Pons (tissue), 1 donor: ENCODE measurements at regions not wholly inside any gene's neighbourhood (a gene's known extent, or its start where the extent isn't known, plus 50 kb on each side); places are given as distances from the start of the nearest gene placed in this dataset.

Experiments used
- DNase-seq: peaks from one replicate; pipeline ENCODE4 v3.0.0-alpha.2; 2016; ENCODE audit warnings: low spot score

GRCh38 chr21:26784974-26785373, 60.2 kb downstream of the ADAMTS1 start:
- DNase-seq: no peak

GRCh38 chr21:26783466-26784195, 61.6 kb downstream of the ADAMTS1 start:
- no peak for DNase-seq

- DNase-seq: no peak
Observed at GRCh38 chr21:26782747-26783146, 62.5 kb downstream of the ADAMTS1 start.

GRCh38 chr21:26782331-26782730, 62.9 kb downstream of the ADAMTS1 start:
- DNase-seq: no peak

GRCh38 chr21:26781331-26781730, 63.9 kb downstream of the ADAMTS1 start:
- no peak for DNase-seq

GRCh38 chr21:26777166-26777565, 68.0 kb downstream of the ADAMTS1 start:
- DNase-seq: no peak

GRCh38 chr21:26776310-26777021, 68.7 kb downstream of the ADAMTS1 start:
- no peak for DNase-seq

- no peak for DNase-seq
Observed at GRCh38 chr21:26773058-26773457, 72.2 kb downstream of the ADAMTS1 start.

- DNase-seq: peak; percentile 74
Observed at GRCh38 chr21:26769613-26770188, 75.5 kb downstream of the ADAMTS1 start.

GRCh38 chr21:26766826-26767325, 78.3 kb downstream of the ADAMTS1 start:
- no peak for DNase-seq

GRCh38 chr21:26761174-26761915, 83.9 kb downstream of the ADAMTS1 start:
- DNase-seq: no peak

GRCh38 chr21:26759731-26760130, 85.5 kb downstream of the ADAMTS1 start:
- DNase-seq: no peak

- no peak for DNase-seq
Observed at GRCh38 chr21:26758083-26758880, 86.9 kb downstream of the ADAMTS1 start.

- DNase-seq: no peak
Observed at GRCh38 chr21:26756491-26757159, 88.6 kb downstream of the ADAMTS1 start.

- no peak for DNase-seq
Observed at GRCh38 chr21:26754853-26755252, 90.4 kb downstream of the ADAMTS1 start.

GRCh38 chr21:26753822-26754221, 91.4 kb downstream of the ADAMTS1 start:
- DNase-seq: no peak

- no peak for DNase-seq
Observed at GRCh38 chr21:26752849-26753248, 92.4 kb downstream of the ADAMTS1 start.

GRCh38 chr21:26751305-26751704, 93.9 kb downstream of the ADAMTS1 start:
- no peak for DNase-seq

GRCh38 chr21:26748066-26748465, 97.1 kb downstream of the ADAMTS1 start:
- no peak for DNase-seq

GRCh38 chr21:26747216-26747615, 98.0 kb downstream of the ADAMTS1 start:
- no peak for DNase-seq

- DNase-seq: peak; percentile 86
Observed at GRCh38 chr21:26743524-26743923, 101.7 kb downstream of the ADAMTS1 start.
